ENCODE measurements at regions not wholly inside any gene's neighbourhood (a gene's known extent, or its start where the extent isn't known, plus 50 kb on each side); places are given as distances from the start of the nearest gene placed in this dataset.

- TF ChIP-seq CTCF (IDR thresholded peaks at IDR 0.05) = no peak
- no peak for TF ChIP-seq EZH2 (IDR thresholded peaks at IDR 0.05)
- TF ChIP-seq EZH2phosphoT487 (IDR thresholded peaks at IDR 0.05) = no peak
Measured at GRCh38 chr20:18922898-18923297, 109.3 kb downstream of the SCP2D1 start.
